H1 (cell line): ENCODE measurements at regions not wholly inside any gene's neighbourhood (a gene's known extent, or its start where the extent isn't known, plus 50 kb on each side); places are given as distances from the start of the nearest gene placed in this dataset.

Experiments used
- ASH2L ChIP-seq: fragments of 200-600, 300-600 bp; sonication (generic); IDR thresholded peaks from one replicate; pipeline ENCODE4 v1.7.1; 2017; ENCODE audit warnings: low read length
- RAD21 ChIP-seq, 2 experiments: IDR thresholded peaks in 1 of 2; conservative IDR thresholded peaks in 1 of 2; 2 replicates each; pipeline ENCODE4 v1.6.1; 2011; ENCODE audit warnings: low read depth in 2 of 2, low read length in 2 of 2, improper control_type of control experiment in 1 of 2, inconsistent platforms in 1 of 2, mild to moderate bottlenecking in 1 of 2, moderate library complexity in 1 of 2
- RXRA ChIP-seq: IDR thresholded peaks from 2 replicates; pipeline ENCODE4 v1.6.1; 2011; ENCODE audit warnings: low read depth, mild to moderate bottlenecking, low read length, moderate library complexity; ENCODE audit not compliant: insufficient read depth
- TF ChIP-seq, protein P1 (sequence below): IDR thresholded peaks from 2 replicates; pipeline ENCODE4 v1.6.1; 2012; ENCODE audit warnings: low read length, inconsistent platforms
- TF ChIP-seq, protein P2 (sequence below): IDR thresholded peaks from 2 replicates; pipeline ENCODE4 v1.6.1; 2012; ENCODE audit warnings: inconsistent platforms
- TF ChIP-seq, protein P3 (sequence below): fragments of 300-600 bp; sonication (generic); IDR thresholded peaks from 2 replicates; pipeline ENCODE4 v1.7.1; 2012; ENCODE audit warnings: low read length, moderate library complexity, mild to moderate bottlenecking, inconsistent platforms; ENCODE audit not compliant: insufficient replicate concordance

DNA sequence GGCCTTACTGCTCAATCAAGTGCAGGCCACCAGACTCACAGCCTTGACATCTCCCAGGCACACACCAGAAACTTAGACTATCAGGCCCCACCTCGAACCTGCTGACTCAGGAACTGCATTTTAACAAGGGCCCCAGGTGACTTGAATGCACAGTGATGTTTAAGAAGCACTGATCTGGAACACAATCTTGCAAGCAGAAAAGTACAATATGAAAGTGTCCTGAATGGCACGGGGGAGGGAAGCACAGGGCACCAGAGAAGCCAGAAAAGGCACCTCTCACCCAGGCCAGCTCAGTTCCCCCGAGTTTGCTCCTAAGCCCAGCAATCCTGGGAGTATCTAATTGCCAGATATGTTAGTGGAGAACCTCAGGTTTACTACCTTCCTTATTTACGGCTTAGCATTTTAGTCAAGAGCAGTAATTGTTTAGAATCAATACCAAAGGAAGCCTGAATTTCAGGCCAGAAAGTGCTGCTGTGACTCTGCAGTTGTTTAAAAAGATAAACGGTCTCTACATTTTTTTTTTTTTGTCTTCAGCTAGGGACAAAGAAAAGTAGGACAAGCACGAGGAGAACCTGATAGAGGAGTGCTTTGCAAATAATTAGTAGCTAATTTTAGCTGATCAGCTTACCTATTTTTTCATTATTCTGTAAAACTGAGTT is 50.9 kb upstream of the CDC42BPA start (continued):
- TF ChIP-seq RXRA (no peak), ASH2L (no peak), RAD21 (IDR thresholded peaks at IDR 0.05 in 1 of 2, conservative IDR thresholded peaks at IDR 0.05 in 1 of 2; ENCODE audit: low read depth in 2 of 2, low read length in 2 of 2) (no peak)
- TF ChIP-seq, protein P1, sequence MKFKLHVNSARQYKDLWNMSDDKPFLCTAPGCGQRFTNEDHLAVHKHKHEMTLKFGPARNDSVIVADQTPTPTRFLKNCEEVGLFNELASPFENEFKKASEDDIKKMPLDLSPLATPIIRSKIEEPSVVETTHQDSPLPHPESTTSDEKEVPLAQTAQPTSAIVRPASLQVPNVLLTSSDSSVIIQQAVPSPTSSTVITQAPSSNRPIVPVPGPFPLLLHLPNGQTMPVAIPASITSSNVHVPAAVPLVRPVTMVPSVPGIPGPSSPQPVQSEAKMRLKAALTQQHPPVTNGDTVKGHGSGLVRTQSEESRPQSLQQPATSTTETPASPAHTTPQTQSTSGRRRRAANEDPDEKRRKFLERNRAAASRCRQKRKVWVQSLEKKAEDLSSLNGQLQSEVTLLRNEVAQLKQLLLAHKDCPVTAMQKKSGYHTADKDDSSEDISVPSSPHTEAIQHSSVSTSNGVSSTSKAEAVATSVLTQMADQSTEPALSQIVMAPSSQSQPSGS, result no peak
- TF ChIP-seq, protein P2, sequence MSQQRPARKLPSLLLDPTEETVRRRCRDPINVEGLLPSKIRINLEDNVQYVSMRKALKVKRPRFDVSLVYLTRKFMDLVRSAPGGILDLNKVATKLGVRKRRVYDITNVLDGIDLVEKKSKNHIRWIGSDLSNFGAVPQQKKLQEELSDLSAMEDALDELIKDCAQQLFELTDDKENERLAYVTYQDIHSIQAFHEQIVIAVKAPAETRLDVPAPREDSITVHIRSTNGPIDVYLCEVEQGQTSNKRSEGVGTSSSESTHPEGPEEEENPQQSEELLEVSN, result no peak
- TF ChIP-seq, protein P3, sequence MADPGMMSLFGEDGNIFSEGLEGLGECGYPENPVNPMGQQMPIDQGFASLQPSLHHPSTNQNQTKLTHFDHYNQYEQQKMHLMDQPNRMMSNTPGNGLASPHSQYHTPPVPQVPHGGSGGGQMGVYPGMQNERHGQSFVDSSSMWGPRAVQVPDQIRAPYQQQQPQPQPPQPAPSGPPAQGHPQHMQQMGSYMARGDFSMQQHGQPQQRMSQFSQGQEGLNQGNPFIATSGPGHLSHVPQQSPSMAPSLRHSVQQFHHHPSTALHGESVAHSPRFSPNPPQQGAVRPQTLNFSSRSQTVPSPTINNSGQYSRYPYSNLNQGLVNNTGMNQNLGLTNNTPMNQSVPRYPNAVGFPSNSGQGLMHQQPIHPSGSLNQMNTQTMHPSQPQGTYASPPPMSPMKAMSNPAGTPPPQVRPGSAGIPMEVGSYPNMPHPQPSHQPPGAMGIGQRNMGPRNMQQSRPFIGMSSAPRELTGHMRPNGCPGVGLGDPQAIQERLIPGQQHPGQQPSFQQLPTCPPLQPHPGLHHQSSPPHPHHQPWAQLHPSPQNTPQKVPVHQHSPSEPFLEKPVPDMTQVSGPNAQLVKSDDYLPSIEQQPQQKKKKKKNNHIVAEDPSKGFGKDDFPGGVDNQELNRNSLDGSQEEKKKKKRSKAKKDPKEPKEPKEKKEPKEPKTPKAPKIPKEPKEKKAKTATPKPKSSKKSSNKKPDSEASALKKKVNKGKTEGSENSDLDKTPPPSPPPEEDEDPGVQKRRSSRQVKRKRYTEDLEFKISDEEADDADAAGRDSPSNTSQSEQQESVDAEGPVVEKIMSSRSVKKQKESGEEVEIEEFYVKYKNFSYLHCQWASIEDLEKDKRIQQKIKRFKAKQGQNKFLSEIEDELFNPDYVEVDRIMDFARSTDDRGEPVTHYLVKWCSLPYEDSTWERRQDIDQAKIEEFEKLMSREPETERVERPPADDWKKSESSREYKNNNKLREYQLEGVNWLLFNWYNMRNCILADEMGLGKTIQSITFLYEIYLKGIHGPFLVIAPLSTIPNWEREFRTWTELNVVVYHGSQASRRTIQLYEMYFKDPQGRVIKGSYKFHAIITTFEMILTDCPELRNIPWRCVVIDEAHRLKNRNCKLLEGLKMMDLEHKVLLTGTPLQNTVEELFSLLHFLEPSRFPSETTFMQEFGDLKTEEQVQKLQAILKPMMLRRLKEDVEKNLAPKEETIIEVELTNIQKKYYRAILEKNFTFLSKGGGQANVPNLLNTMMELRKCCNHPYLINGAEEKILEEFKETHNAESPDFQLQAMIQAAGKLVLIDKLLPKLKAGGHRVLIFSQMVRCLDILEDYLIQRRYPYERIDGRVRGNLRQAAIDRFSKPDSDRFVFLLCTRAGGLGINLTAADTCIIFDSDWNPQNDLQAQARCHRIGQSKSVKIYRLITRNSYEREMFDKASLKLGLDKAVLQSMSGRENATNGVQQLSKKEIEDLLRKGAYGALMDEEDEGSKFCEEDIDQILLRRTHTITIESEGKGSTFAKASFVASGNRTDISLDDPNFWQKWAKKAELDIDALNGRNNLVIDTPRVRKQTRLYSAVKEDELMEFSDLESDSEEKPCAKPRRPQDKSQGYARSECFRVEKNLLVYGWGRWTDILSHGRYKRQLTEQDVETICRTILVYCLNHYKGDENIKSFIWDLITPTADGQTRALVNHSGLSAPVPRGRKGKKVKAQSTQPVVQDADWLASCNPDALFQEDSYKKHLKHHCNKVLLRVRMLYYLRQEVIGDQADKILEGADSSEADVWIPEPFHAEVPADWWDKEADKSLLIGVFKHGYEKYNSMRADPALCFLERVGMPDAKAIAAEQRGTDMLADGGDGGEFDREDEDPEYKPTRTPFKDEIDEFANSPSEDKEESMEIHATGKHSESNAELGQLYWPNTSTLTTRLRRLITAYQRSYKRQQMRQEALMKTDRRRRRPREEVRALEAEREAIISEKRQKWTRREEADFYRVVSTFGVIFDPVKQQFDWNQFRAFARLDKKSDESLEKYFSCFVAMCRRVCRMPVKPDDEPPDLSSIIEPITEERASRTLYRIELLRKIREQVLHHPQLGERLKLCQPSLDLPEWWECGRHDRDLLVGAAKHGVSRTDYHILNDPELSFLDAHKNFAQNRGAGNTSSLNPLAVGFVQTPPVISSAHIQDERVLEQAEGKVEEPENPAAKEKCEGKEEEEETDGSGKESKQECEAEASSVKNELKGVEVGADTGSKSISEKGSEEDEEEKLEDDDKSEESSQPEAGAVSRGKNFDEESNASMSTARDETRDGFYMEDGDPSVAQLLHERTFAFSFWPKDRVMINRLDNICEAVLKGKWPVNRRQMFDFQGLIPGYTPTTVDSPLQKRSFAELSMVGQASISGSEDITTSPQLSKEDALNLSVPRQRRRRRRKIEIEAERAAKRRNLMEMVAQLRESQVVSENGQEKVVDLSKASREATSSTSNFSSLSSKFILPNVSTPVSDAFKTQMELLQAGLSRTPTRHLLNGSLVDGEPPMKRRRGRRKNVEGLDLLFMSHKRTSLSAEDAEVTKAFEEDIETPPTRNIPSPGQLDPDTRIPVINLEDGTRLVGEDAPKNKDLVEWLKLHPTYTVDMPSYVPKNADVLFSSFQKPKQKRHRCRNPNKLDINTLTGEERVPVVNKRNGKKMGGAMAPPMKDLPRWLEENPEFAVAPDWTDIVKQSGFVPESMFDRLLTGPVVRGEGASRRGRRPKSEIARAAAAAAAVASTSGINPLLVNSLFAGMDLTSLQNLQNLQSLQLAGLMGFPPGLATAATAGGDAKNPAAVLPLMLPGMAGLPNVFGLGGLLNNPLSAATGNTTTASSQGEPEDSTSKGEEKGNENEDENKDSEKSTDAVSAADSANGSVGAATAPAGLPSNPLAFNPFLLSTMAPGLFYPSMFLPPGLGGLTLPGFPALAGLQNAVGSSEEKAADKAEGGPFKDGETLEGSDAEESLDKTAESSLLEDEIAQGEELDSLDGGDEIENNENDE, result no peak
